ENCODE measurements at regions not wholly inside any gene's neighbourhood (a gene's known extent, or its start where the extent isn't known, plus 50 kb on each side); places are given as distances from the start of the nearest gene placed in this dataset.
"Not testable (repeated sequence)": the region's sequence is repeated elsewhere in the genome, so short reads cannot be mapped to it uniquely, and the experiment has no call there.

GRCh38 chr6:44049989-44050871, 77.0 kb downstream of the MRPL14 start:
- DNase-seq = no peak

GRCh38 chr6:44049163-44049988, 77.9 kb downstream of the MRPL14 start:
- DNase-seq = no peak

- no peak for DNase-seq
Measured at GRCh38 chr6:44048277-44048676, 79.0 kb downstream of the MRPL14 start.

GRCh38 chr6:44047801-44048200, 79.5 kb downstream of the MRPL14 start:
- no peak for DNase-seq

GRCh38 chr6:44047179-44047546, 80.1 kb downstream of the MRPL14 start:
- DNase-seq = no peak

GRCh38 chr6:44046516-44047178, 80.6 kb downstream of the MRPL14 start:
- no peak for DNase-seq

GRCh38 chr6:44045672-44046015, 81.6 kb downstream of the MRPL14 start:
- no peak for DNase-seq

- no peak for DNase-seq
Measured at GRCh38 chr6:44044940-44045671, 82.1 kb downstream of the MRPL14 start.

GRCh38 chr6:44044154-44044539, 83.1 kb downstream of the MRPL14 start:
- DNase-seq = no peak

GRCh38 chr6:44043479-44044153, 83.6 kb downstream of the MRPL14 start:
- no peak for DNase-seq

- no peak for DNase-seq
Measured at GRCh38 chr6:44042989-44043478, 84.2 kb downstream of the MRPL14 start.

- no peak for DNase-seq
Measured at GRCh38 chr6:44042261-44042988, 84.8 kb downstream of the MRPL14 start.

- DNase-seq = no peak
Measured at GRCh38 chr6:44041461-44042260, 85.6 kb downstream of the MRPL14 start.

GRCh38 chr6:44040786-44041185, 86.5 kb downstream of the MRPL14 start:
- DNase-seq = no peak

- DNase-seq = no peak
Measured at GRCh38 chr6:44039839-44040350, 87.4 kb downstream of the MRPL14 start.

GRCh38 chr6:44039191-44039719, 88.0 kb downstream of the MRPL14 start:
- DNase-seq = no peak

- no peak for DNase-seq
Measured at GRCh38 chr6:44038543-44039065, 88.6 kb downstream of the MRPL14 start.

- no peak for DNase-seq
Measured at GRCh38 chr6:44037847-44038542, 89.3 kb downstream of the MRPL14 start.

- DNase-seq = not testable (repeated sequence)
Measured at GRCh38 chr6:44037276-44037675, 90.0 kb downstream of the MRPL14 start.

Data from NCI-H526 treated with DMSO at 0.1 percent for 48 hours (cell line).